GM19452 (cell line): ENCODE measurements at regions not wholly inside any gene's neighbourhood (a gene's known extent, or its start where the extent isn't known, plus 50 kb on each side); places are given as distances from the start of the nearest gene placed in this dataset.

Experiments
- ATAC-seq: cut with Tn5 transposase; IDR thresholded peaks from one replicate; pipeline ENCODE4 v1.9.1; 2021; ENCODE audit not compliant: unreplicated experiment

DNA sequence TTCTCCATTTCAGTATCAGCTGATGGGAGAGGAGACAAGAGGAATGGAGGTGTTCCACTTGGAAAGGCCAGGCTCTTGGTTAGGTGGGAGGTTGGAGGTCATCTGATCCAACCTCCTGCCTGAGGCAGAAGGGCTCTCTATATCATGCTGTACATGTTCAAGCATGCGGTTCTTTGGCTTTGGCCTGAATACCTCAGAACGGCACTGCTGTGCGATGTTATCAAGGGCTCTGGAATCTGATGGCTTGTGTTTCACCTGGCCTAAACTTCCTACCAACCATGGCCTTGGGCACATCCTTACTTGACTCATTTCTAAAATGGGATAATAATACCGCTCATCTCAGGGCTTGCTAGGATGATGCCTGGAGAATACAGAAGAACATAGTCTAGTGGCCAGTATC lies 90.1 kb upstream of the FAM169A start:
- ATAC-seq: no peak

- ATAC-seq: no peak
Measured at GRCh38 chr5:74954919-74955318, 88.7 kb upstream of the FAM169A start.

DNA sequence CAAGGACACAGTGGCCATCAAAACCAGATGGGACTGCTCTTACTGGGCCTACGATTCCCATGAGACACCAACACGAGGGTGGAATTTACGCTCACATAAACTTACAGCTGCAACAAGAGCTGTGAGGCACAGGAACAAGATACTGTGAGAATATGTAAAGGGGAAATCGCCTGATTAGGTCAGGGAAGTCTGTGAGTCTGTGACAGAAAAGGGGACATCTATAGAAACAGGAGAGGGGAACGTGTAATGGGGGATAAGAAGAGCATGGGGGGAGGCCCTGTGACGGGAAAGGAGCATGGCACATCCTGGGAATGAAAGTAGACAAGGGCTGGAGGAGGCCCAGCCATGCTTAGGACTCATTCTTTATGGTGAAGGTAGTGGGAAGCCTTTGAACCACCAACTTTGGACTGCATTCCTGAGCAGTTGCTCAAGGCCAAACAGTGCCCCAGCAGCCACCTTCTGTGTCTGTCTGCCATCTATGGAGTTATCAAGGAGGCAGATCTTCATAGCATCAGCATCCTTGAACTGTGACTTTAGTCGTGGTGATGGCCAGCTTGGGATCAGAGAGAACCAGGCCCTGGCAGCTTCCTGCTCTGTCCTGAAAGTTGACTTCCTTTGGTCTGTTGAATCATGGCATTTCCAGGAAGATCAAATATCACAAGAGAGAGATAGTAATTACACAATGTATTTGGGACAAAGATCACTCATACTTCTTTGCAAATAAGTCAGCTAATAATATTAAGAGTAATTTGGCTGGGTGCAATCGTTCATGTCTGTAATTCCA lies 87.9 kb upstream of the FAM169A start:
- ATAC-seq: no peak

DNA sequence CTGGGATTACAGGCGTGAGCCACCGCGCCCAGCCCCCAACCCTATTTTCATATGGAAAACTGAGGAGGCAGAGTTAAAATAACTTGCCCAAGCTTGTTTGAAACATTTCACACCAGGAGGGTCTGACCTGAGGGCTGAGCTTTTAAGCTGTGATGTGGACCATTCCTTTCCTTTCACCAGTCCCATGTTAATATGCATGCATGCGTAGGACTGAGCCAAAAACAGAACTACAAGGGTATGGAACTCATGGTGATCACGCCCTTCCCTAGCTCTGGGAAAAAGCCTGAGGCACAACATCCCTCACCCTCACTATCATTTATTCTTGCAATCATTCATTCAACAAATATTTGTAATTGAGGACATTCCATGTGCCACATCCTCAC lies 87.4 kb upstream of the FAM169A start:
- no peak for ATAC-seq

DNA sequence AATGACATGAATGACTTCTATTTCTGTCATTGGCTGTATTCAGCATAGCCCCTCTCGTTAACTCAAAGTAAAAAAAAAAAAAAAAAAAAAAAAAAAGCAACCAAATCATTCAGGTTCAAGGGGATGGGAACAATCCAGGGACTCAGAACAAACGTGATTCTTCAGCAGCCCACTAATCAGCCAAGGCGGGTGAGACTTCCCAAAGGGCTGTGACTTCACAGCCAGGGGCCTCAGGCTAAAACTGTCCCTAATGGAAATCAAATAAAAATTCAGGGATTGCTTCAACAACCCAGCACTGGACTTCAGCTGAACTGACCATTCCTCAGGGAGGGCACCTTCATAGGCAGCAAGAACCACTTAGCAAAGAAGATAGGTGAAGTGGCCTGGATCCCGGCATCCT lies 86.2 kb upstream of the FAM169A start:
- ATAC-seq: no peak

DNA sequence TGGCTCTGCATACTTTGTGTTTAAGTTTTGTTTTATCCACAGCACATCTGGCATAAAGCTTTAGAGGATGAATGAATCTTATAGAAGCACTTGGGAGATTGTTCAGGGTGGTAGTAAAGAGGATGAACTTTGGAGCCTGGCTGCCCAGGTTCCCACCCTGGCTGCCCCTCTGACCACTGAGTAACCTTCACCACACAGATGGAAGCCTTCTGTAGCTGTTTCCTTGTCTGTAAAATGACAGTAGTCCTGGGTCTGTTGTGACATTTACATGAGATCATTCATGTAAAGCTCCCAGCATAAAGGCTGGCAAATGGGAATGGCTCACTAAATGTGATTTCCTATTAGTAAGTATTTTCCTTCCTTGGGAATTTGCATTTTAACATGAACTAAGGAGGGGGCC lies 85.7 kb upstream of the FAM169A start:
- no peak for ATAC-seq

DNA sequence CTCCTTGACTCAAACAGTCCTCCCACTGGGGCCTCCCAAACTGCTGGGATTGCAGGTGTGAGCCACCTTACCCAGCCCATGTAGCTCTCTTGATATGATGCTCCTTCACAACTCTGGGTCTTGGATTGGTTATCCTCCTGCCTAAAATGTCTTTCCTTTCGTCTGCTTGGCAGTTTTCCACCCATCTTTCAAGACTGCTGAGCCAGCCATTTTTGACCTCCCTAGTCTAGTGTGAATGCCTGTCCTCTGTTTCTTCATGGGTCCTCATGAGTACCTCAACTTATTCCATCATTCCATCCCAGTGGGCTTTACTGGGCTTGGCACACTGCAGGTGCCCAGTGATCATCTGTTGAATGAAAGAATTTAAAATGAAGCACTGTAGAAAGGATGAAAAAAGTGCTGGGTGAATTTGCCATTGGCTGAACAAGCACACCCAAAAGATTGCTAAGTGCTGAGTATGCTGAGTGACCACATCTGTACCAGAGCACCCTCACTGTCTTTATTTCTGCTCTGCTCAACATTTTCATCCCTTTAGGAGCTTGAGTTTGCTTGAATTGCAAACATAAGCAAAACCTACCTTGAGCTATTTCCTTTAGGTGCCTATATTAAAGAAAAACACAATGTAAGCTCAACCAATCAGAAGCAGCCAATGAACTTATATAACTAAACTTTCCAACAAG lies 84.8 kb upstream of the FAM169A start:
- no peak for ATAC-seq

GRCh38 chr5:74949976-74950375 lies 83.8 kb upstream of the FAM169A start:
- no peak for ATAC-seq

DNA sequence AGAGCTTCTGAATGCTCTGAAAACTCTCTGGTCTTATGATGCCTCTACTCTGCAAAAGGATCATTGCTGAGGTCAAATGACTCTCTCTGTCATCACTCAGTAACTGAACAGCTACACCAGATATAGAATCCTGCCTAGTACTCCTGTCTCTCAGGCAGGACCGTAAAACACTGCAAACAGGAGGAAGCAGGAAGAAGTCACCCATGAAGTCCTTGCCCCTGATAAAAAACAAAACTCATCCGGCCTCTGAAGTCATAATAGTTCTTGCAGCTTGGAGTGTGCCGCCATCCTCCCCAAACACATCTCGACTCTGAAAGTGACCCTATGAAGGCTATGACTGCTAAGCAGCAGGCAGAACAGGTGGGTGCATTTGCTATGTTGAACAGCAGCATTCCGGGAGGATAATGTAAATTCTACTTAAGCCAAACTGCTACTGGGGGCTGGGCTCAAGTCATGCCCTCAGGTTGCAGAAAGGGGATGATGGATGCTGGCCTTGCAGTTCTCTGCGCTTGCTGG lies 81.9 kb upstream of the FAM169A start:
- ATAC-seq: no peak

DNA sequence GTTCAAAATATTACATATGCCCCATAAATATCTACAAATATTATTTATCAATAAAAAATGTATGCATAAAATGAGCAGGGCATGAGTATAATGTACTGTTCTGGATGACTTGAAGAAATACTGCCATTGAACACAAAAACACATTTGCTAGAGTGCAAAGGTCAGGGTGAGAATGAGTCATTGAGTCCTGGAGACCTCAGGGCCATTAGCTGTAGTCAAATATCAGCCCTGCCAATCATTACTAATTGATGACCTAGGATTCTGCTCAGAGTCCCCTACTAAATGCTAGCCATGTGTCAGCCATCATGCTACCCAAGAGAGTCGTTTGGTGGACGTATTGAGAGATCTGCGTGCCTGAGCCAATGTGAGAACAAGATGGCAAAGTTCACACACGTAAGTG lies 80.3 kb upstream of the FAM169A start:
- ATAC-seq: no peak

DNA sequence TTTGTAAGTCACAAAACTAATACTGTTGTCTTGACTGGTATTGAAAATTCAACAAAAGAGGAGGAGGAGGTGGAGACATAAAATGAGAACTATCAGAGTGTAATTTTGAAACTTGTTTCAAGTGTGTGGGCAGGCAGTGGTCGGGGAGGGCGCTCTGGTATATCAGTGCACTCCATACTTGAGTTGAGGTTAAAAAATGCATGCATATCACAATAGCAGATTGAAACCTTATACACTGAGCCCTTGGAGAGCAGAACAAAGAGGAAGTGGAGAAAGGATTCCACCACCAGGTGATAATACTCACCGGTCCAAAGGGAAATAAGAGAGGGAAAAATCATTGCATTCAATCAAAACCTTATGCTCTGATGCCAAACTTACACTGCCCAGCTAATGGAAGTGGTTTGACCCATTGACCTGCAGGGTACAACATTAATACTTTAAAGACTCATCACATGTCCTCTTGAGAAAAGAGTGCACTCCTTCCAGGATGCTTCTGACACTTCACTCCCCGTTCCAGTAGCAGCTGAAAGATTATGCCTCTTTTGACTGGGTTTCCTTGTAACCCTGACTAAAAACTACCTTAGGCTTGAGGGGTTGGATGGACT lies 79.5 kb upstream of the FAM169A start:
- peak; percentile 64 for ATAC-seq

DNA sequence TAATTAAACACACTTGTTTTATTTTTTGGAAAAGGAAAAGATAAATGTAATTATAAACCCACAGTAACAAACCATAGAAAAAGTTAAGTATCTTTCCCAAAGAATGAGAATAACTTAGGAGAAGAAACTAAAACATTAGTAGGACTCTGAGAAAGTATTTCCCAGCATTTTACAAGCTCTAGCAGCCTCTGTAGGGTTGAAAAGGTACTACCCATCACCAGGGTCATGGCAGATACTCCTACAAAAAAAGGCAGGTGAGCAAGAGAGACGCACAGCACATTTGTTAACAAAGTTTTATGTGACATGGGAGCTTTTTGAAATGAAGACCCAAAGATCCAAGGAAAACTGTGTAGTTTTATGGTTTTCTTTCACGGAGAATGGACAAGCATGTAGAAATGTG lies 77.7 kb upstream of the FAM169A start:
- no peak for ATAC-seq

DNA sequence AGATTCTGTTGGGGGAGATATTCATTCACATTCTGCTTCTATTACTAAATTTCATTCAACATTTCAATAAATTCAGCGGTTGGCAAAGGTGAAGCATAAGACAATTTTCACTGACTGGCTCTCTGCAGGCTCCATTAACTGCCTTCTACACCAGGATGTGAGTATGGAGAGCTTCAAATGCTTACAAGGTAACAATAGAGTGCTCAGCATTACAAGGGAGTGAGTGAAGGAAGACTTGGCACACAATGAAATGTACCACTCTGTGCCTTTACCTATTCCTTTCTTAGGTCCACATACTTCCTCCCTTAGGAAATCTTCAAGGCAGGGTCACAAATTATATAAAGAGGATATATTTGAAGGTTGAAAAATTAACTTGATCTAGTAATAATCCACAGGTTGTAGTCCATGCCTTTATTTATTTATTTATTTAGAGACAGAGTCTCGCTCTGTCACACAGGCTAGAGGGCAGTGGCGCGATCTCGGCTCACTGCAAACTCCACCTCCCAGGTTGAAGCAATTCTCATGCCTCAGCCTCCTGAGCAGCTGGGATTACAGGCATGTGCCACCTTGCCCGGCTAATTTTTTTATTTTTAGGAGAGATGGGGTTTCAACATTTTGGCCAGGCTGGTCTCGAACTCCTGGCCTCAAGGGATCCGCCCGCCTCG lies 76.6 kb upstream of the FAM169A start:
- no peak for ATAC-seq

- ATAC-seq: no peak
Measured at GRCh38 chr5:74940782-74941353, 74.7 kb upstream of the FAM169A start.

DNA sequence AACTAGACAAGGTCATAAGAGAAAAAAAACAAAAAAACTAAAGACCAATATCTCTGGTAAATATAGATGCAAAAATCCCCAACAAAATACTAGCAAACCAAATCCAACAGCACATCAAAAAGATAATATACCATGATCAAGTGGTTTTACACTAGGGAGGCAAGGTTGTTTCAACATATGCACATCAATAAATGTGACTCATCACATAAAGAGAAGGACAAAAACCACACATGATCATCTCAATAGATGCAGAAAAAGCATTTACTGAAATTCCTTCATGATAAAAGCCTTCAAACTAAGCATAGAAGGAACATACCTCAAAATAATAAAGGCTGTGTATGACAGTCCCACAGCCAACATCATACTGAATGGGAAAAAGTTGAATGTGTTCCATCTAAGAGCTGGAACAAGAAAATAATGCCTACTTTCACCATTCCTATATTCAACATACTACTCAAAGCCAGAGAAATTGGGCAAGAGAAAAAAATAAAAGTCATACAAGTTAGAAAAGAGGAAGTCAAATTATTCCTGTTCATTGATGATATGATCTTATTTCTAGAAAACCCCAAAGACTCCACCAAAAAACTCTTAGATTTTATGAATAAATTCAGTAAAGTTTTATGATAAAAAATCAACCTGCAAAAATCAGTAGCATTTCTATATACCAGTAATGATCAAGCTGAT lies 72.2 kb upstream of the FAM169A start:
- ATAC-seq: no peak

GRCh38 chr5:74935752-74936091 lies 69.5 kb upstream of the FAM169A start:
- ATAC-seq: no peak

DNA sequence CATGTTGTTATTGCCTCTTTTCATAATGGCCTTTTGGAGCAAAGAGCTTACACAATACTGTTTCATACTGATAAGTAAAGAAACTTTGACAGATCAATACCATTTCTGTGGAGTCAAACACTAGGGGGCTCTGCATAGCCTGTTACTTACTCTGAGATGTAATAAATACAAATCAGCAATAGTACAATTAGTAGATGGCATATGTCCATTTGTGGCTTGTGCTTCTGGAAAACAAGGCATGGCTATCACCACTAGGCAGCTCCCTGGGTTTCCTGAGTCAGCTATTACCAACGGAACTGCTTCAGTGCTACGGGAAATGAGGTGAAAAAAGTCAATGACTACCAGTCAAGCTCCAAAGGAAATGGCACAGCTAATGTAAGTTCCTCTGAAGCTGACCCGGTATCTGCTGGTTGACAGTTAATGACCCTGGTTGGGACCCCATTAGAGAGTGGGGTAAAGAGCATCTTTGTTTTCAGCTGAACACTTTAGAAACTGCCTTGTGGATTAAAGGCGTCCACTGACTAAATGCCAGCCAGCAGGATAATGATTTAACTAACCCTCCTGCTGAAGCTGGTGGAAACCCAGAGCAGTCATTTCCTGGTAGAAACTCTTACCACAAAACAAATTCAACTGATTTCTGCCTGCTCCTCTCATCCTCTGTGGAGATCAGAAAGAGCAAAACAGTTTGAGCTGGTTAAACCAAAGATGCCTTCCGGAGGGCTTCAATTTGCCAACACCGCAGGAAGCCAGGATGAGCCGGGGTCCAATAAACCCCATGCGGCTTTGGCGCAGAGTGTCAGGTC lies 69.0 kb upstream of the FAM169A start:
- ATAC-seq: no peak

DNA sequence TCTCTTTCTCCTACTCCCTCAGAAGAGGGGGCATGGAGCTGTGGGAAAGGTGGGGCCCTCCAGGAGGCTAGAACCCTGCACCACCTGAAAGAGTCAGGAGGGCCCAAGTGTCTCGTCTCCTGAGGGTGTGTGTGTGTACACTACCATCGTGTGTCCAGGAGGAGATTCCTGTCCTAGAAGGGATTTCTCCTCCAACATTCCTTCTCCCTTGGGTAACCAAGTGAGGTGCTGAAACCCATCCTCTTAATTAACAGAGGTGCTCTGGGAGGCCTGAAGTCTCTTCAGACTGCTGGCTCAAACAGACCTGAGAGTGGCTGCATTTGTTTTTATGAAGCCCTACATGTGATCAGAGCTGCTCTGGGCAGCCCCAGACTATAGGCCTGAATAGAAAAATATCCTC lies 61.1 kb upstream of the FAM169A start:
- ATAC-seq: no peak

- no peak for ATAC-seq
Measured at GRCh38 chr5:74919487-74919886, 53.3 kb upstream of the FAM169A start.

GRCh38 chr5:74919041-74919440 lies 52.9 kb upstream of the FAM169A start:
- no peak for ATAC-seq
